Gastrocnemius medialis (tissue), 4 donors: ENCODE measurements at regions not wholly inside any gene's neighbourhood (a gene's known extent, or its start where the extent isn't known, plus 50 kb on each side); places are given as distances from the start of the nearest gene placed in this dataset.

ENCODE experiments used
- ATAC-seq, 2 donors: fragments of 150-250 bp; one replicate each; pipeline ENCODE4 v1.9.1; 2016
- DNase-seq, 2 donors: peaks; one replicate each; pipeline ENCODE4 v3.0.0-alpha.2; 2019
- H3K27ac ChIP-seq, 4 donors: fragments of 200-600 bp; sonication (generic); 1 replicate in 1 of 4; 2 replicates in 3 of 4; pipeline ENCODE4 v1.5.1; 2016 to 2018; ENCODE audit warnings: mild to moderate bottlenecking in 2 of 4, moderate library complexity in 1 of 4
- H3K27me3 ChIP-seq, 3 donors: fragments of 200-600 bp; sonication (generic) in 2 of 3; 1 replicate in 1 of 3; 2 replicates in 2 of 3; pipeline versions ENCODE4 v1.5.1 to v1.6.0; 2016 to 2019; ENCODE audit warnings: mild to moderate bottlenecking in 1 of 3, moderate library complexity in 1 of 3
- H3K36me3 ChIP-seq, 2 donors: fragments of 200-600 bp; sonication (generic) in 1 of 2; one replicate each; pipeline ENCODE4 v1.5.1; 2017 to 2018
- H3K4me1 ChIP-seq, 2 donors: fragments of 200-600 bp; sonication (generic) in 1 of 2; one replicate each; pipeline ENCODE4 v1.5.1; 2016 to 2017; ENCODE audit warnings: mild to moderate bottlenecking in 2 of 2
- H3K4me3 ChIP-seq, 4 donors: fragments of 200-600 bp; sonication (generic) in 3 of 4; 1 replicate in 1 of 4; 2 replicates in 3 of 4; pipeline ENCODE4 v1.5.1; 2016 to 2019; ENCODE audit warnings: mild to moderate bottlenecking in 2 of 4
- H3K9me3 ChIP-seq, 3 donors: fragments of 200-600 bp; sonication (generic) in 2 of 3; 1 replicate in 1 of 3; 2 replicates in 2 of 3; pipeline ENCODE4 v1.5.1; 2016 to 2019
- CTCF ChIP-seq, 5 experiments: fragments of 450-650 bp in 3 of 5; fragments of 200-600 bp in 2 of 5; sonication (generic) in 2 of 5; IDR thresholded peaks in 4 of 5; conservative IDR thresholded peaks in 1 of 5; 1 replicate in 4 of 5; 2 replicates in 1 of 5; pipeline ENCODE4 v1.5.1; 2016 to 2019; ENCODE audit warnings: antibody characterized with exemption in 5 of 5, mild to moderate bottlenecking in 3 of 5, moderate library complexity in 3 of 5
- POLR2A ChIP-seq, 2 donors: fragments of 450-650 bp; IDR thresholded peaks; one replicate each; pipeline ENCODE4 v1.6.1; 2017; ENCODE audit warnings: antibody characterized with exemption in 2 of 2, mild to moderate bottlenecking in 2 of 2, moderate library complexity in 2 of 2
- in situ Hi-C, 4 donors: fragments of 200-750 bp; cut with MboI; loops; one replicate each; pipeline versions ENCODE4 v1.15.0 to v1.8.0; 2017; ENCODE audit warnings: low sequenced_read_pairs in 4 of 4
- intact Hi-C: fragments of 100-400 bp; cut with DNase I; formaldehyde crosslinking; loops from one replicate; pipeline ENCODE4 v1.15.1; 2023; ENCODE audit warnings: low total_unique reads

GRCh38 chr16:87248714-87249113, 68.5 kb downstream of the C16orf95 start:
- no peaks in the 10 kb centered on the region for H3K36me3 ChIP-seq
- in situ Hi-C loops (no loop called here), intact Hi-C loops (no loop called here)
- no peaks in the 10 kb centered on the region for H3K27me3 ChIP-seq
- no peak for TF ChIP-seq CTCF (IDR thresholded peaks at IDR 0.05 in 4 of 5, conservative IDR thresholded peaks at IDR 0.05 in 1 of 5)
- no peak for TF ChIP-seq POLR2A (IDR thresholded peaks at IDR 0.05)
- H3K27ac ChIP-seq, result no peak overlapping the region
- no peak for DNase-seq
- no peaks in the 10 kb centered on the region for H3K4me1 ChIP-seq
- no peak for ATAC-seq
- H3K4me3 ChIP-seq, result no peak overlapping the region
- H3K9me3 ChIP-seq, result no peaks in the 10 kb centered on the region

- H3K4me3 ChIP-seq, result no peak overlapping the region
- no peaks in the 10 kb centered on the region for H3K4me1 ChIP-seq
- no peaks in the 10 kb centered on the region for H3K36me3 ChIP-seq
- no peaks in the 10 kb centered on the region for H3K9me3 ChIP-seq
- in situ Hi-C loops (no loop called here), intact Hi-C loops (no loop called here)
- H3K27ac ChIP-seq, result no peak overlapping the region
- DNase-seq, result no peak
- ATAC-seq, result no peak
- H3K27me3 ChIP-seq, result no peaks in the 10 kb centered on the region
- TF ChIP-seq POLR2A (IDR thresholded peaks at IDR 0.05) (no peak), CTCF (IDR thresholded peaks at IDR 0.05 in 4 of 5, conservative IDR thresholded peaks at IDR 0.05 in 1 of 5) (no peak)
Measured at GRCh38 chr16:87249425-87249824, 67.8 kb downstream of the C16orf95 start.

- no peak for DNase-seq
- TF ChIP-seq CTCF (IDR thresholded peaks at IDR 0.05 in 4 of 5, conservative IDR thresholded peaks at IDR 0.05 in 1 of 5) (no peak), POLR2A (IDR thresholded peaks at IDR 0.05) (no peak)
- no peaks in the 10 kb centered on the region for H3K36me3 ChIP-seq
- intact Hi-C loops, result no loop called here
- H3K27me3 ChIP-seq, result no peaks in the 10 kb centered on the region
- H3K4me3 ChIP-seq, result no peak overlapping the region
- no peak for ATAC-seq
- H3K27ac ChIP-seq, result no peak overlapping the region
- H3K4me1 ChIP-seq, result no peaks in the 10 kb centered on the region
- H3K9me3 ChIP-seq, result no peaks in the 10 kb centered on the region
- in situ Hi-C loops, result no loop called here
Measured at GRCh38 chr16:87250431-87250960, 66.7 kb downstream of the C16orf95 start.

GRCh38 chr16:87252269-87252970, 64.8 kb downstream of the C16orf95 start:
- intact Hi-C loops, result no loop called here
- Histone ChIP-seq H3K4me3 (no peak overlapping the region), H3K9me3 (no peaks in the 10 kb centered on the region), H3K27me3 (no peaks in the 10 kb centered on the region), H3K4me1 (no peaks in the 10 kb centered on the region), H3K36me3 (no peaks in the 10 kb centered on the region), H3K27ac (no peak overlapping the region)
- TF ChIP-seq CTCF (IDR thresholded peaks at IDR 0.05 in 4 of 5, conservative IDR thresholded peaks at IDR 0.05 in 1 of 5) (no peak), POLR2A (IDR thresholded peaks at IDR 0.05) (no peak)
- in situ Hi-C loops, result no loop called here
- DNase-seq (no peak), ATAC-seq (no peak)
